Trophoblast cell (in vitro differentiated cells and primary cell): ENCODE measurements at regions not wholly inside any gene's neighbourhood (a gene's known extent, or its start where the extent isn't known, plus 50 kb on each side); places are given as distances from the start of the nearest gene placed in this dataset.

Source experiments
- DNase-seq, 2 donors: peaks; one replicate each; pipeline ENCODE4 v3.0.0-alpha.2; 2016
- H2AFZ ChIP-seq: 2 replicates; pipeline ENCODE4 v1.6.1; 2013; ENCODE audit warnings: low read length, moderate library complexity, mild to moderate bottlenecking; ENCODE audit not compliant: insufficient read depth, poor library complexity
- H2AK5ac ChIP-seq: 2 replicates; pipeline ENCODE4 v1.6.1; 2013; ENCODE audit warnings: mild to moderate bottlenecking, low read length
- H2BK120ac ChIP-seq: 2 replicates; pipeline ENCODE4 v1.6.1; 2013; ENCODE audit warnings: low read length, mild to moderate bottlenecking, moderate library complexity; ENCODE audit not compliant: insufficient read depth, poor library complexity
- H2BK12ac ChIP-seq: 2 replicates; pipeline ENCODE4 v1.6.1; 2013; ENCODE audit warnings: mild to moderate bottlenecking, low read length, moderate library complexity
- H2BK5ac ChIP-seq: 2 replicates; pipeline ENCODE4 v1.6.1; 2013; ENCODE audit warnings: low read length, low read depth, moderate library complexity, mild to moderate bottlenecking; ENCODE audit not compliant: poor library complexity
- H3K14ac ChIP-seq: 2 replicates; pipeline ENCODE4 v1.6.1; 2013; ENCODE audit warnings: mild to moderate bottlenecking, low read length
- H3K18ac ChIP-seq: 2 replicates; pipeline ENCODE4 v1.6.1; 2013; ENCODE audit warnings: mild to moderate bottlenecking, low read length
- H3K23ac ChIP-seq: 2 replicates; pipeline ENCODE4 v1.6.1; 2013; ENCODE audit warnings: low read length
- H3K27ac ChIP-seq: 2 replicates; pipeline ENCODE4 v1.5.1; 2013; ENCODE audit warnings: low read depth, mild to moderate bottlenecking, inconsistent platforms, low read length, moderate library complexity
- H3K27me3 ChIP-seq: 2 replicates; pipeline ENCODE4 v1.6.1; 2013; ENCODE audit warnings: inconsistent platforms, mild to moderate bottlenecking, low read length, moderate library complexity; ENCODE audit not compliant: insufficient read depth
- H3K36me3 ChIP-seq, 2 experiments: 1 replicate in 1 of 2; 2 replicates in 1 of 2; pipeline ENCODE4 v1.6.1; 2013; ENCODE audit warnings: low read length in 2 of 2, mild to moderate bottlenecking in 2 of 2, moderate library complexity in 1 of 2; ENCODE audit not compliant: insufficient read depth in 2 of 2, control insufficient read depth in 1 of 2
- H3K4ac ChIP-seq: 2 replicates; pipeline ENCODE4 v1.6.1; 2013; ENCODE audit warnings: low read depth, mild to moderate bottlenecking, low read length, moderate library complexity
- H3K4me1 ChIP-seq, 2 experiments: 1 replicate in 1 of 2; 2 replicates in 1 of 2; pipeline ENCODE4 v1.6.1; 2013; ENCODE audit warnings: low read length in 2 of 2, mild to moderate bottlenecking in 2 of 2, moderate library complexity in 1 of 2; ENCODE audit not compliant: insufficient read depth in 2 of 2, control insufficient read depth in 1 of 2
- H3K4me2 ChIP-seq: 2 replicates; pipeline ENCODE4 v1.6.1; 2013; ENCODE audit warnings: inconsistent platforms, mild to moderate bottlenecking, low read length, moderate library complexity
- H3K4me3 ChIP-seq: 2 replicates; pipeline ENCODE4 v1.5.1; 2013; ENCODE audit warnings: mild to moderate bottlenecking, low read depth, low read length, inconsistent platforms
- H3K79me1 ChIP-seq: one replicate; pipeline ENCODE4 v1.6.1; 2013; ENCODE audit warnings: low read length
- H3K79me2 ChIP-seq: 2 replicates; pipeline ENCODE4 v1.6.1; 2013; ENCODE audit warnings: low read length, mild to moderate bottlenecking; ENCODE audit not compliant: control insufficient read depth, insufficient read depth, poor library complexity
- H3K9ac ChIP-seq: 2 replicates; pipeline ENCODE4 v1.6.1; 2013; ENCODE audit warnings: mild to moderate bottlenecking, low read length
- H3K9me3 ChIP-seq: 2 replicates; pipeline ENCODE4 v1.6.1; 2013; ENCODE audit warnings: low read depth, mild to moderate bottlenecking, control low read depth, inconsistent platforms, low read length; ENCODE audit not compliant: insufficient read depth
- H4K12ac ChIP-seq: 2 replicates; pipeline ENCODE4 v1.6.1; 2013; ENCODE audit warnings: low read depth, mild to moderate bottlenecking, low read length, moderate library complexity
- H4K8ac ChIP-seq: 2 replicates; pipeline ENCODE4 v1.6.1; 2013; ENCODE audit warnings: low read depth, mild to moderate bottlenecking, low read length, moderate library complexity
- H4K91ac ChIP-seq: one replicate; pipeline ENCODE4 v1.6.1; 2013; ENCODE audit warnings: low read depth, mild to moderate bottlenecking, low read length, moderate library complexity
- WGBS: extraction: QIAGEN DNeasy Blood & Tissue Kit; methylation state at CpG from one replicate; pipeline ENCODE4 v1.1.7; 2013; ENCODE audit warnings: missing lambda C conversion rate; ENCODE audit not compliant: insufficient read length, insufficient coverage; ENCODE audit errors: extremely low coverage; 5-methylcytosine and 5-hydroxymethylcytosine counted together

DNA sequence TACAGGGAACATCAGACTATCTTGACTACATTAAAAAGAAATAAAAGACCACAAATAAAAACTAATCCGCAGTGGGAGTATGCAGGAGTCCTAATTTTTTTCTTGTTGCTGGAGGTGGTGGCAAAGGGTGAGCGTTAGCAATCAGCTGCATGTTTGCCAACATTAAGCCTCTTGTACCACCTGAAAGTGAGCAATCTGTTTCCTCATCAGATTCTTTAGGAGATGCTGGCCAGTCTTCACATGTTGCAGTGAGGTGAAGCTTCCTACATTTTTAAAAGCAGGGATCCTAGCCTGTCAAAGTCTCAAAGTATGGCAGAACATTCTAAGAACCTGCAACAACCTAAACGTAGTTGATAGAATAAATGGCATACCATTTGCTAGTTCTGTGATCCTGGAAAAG is 162.2 kb upstream of the MEF2C start:
- Histone ChIP-seq H3K4me2 (no peak overlapping the region), H3K27ac (no peak overlapping the region), H4K12ac (no peak overlapping the region), H3K27me3 (no peaks in the 10 kb centered on the region), H3K9ac (no peak overlapping the region), H4K8ac (no peak overlapping the region), H3K9me3 (no peaks in the 10 kb centered on the region), H3K14ac (no peak overlapping the region), H2BK120ac (no peak overlapping the region), H3K18ac (no peak overlapping the region), H4K91ac (no peak overlapping the region), H2BK12ac (no peak overlapping the region), H3K4me1 (peaks cover 0 to 3% of the 10 kb centered on the region in 2 experiments), H2AK5ac (no peak overlapping the region), H3K4me3 (no peak overlapping the region), H3K36me3 (no peaks in the 10 kb centered on the region), H2AFZ (no peak overlapping the region), H3K79me2 (no peaks in the 10 kb centered on the region), H3K23ac (no peak overlapping the region), H3K79me1 (no peaks in the 10 kb centered on the region), H3K4ac (no peak overlapping the region), H2BK5ac (no peak overlapping the region)
- WGBS = no CpG with 5 or more reads among the region's 3 CpGs
- no peak for DNase-seq

DNA sequence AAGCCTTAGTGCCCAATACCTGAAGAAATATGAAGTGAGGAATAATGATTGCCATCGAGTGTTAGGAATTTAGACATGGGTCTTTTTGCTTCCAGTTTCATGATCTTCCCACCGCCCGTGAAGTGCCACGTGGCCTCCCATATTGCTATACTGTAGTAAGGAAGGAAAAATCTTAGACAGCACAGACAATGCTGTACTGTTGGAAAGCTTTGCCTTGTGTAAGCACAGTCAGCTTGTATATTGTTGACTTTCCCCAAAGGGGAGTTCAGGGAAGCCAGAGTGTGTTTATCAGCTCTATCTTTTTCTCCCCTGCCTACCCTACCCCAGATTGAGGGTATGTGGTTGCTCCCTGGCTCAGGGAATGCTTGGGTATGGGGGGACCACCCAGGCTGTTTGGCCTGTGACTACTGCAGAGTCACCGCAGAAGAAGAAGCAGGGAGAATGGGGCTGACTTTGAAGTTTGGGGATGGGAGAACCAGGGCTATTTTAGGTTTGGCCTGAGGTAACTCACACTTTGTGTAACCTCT is 161.8 kb upstream of the MEF2C start:
- Histone ChIP-seq H2BK120ac (no peak overlapping the region), H3K79me2 (no peaks in the 10 kb centered on the region), H3K9ac (no peak overlapping the region), H3K4ac (no peak overlapping the region), H2BK5ac (no peak overlapping the region), H2BK12ac (no peak overlapping the region), H3K4me3 (no peak overlapping the region), H3K18ac (no peak overlapping the region), H2AFZ (no peak overlapping the region), H4K91ac (no peak overlapping the region), H4K12ac (no peak overlapping the region), H3K23ac (no peak overlapping the region), H3K27ac (no peak overlapping the region), H3K9me3 (no peaks in the 10 kb centered on the region), H3K4me1 (peaks cover 0 to 3% of the 10 kb centered on the region in 2 experiments), H3K36me3 (no peaks in the 10 kb centered on the region), H4K8ac (no peak overlapping the region), H2AK5ac (no peak overlapping the region), H3K14ac (no peak overlapping the region), H3K79me1 (no peaks in the 10 kb centered on the region), H3K4me2 (no peak overlapping the region), H3K27me3 (no peaks in the 10 kb centered on the region)
- WGBS = no CpG with 5 or more reads among the region's 5 CpGs
- no peak for DNase-seq

DNA sequence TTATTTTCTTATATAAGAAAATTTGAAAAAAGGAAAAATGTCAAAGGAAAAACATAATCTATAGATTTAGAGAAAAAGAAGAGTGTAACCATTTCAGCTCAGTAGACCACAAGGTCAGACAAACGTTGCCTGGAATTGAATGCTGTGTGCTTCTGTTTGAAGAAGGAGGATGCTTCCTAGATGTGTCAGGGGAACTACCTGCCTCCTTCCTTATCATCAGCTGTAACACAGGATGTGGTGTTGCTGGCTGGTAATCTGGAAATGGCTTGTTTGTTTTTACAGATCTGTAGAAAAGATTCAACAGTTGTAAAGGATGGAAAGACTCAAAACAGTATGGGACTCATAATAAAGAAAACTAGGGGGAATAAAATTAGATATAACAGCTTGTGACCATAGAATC is 160.7 kb upstream of the MEF2C start:
- Histone ChIP-seq H3K4me3 (no peak overlapping the region), H3K79me2 (no peaks in the 10 kb centered on the region), H3K9ac (no peak overlapping the region), H3K27ac (no peak overlapping the region), H3K9me3 (no peaks in the 10 kb centered on the region), H3K23ac (no peak overlapping the region), H2BK120ac (no peak overlapping the region), H3K36me3 (no peaks in the 10 kb centered on the region), H2AK5ac (no peak overlapping the region), H3K4me2 (no peak overlapping the region), H3K18ac (no peak overlapping the region), H4K12ac (no peak overlapping the region), H4K8ac (no peak overlapping the region), H2BK5ac (no peak overlapping the region), H3K79me1 (no peaks in the 10 kb centered on the region), H4K91ac (no peak overlapping the region), H3K4ac (no peak overlapping the region), H3K4me1 (peaks cover 0 to 3% of the 10 kb centered on the region in 2 experiments), H3K14ac (no peak overlapping the region), H2BK12ac (no peak overlapping the region), H3K27me3 (no peaks in the 10 kb centered on the region), H2AFZ (no peak overlapping the region)
- WGBS = no CpG with 5 or more reads among the region's 1 CpG
- no peak for DNase-seq

DNA sequence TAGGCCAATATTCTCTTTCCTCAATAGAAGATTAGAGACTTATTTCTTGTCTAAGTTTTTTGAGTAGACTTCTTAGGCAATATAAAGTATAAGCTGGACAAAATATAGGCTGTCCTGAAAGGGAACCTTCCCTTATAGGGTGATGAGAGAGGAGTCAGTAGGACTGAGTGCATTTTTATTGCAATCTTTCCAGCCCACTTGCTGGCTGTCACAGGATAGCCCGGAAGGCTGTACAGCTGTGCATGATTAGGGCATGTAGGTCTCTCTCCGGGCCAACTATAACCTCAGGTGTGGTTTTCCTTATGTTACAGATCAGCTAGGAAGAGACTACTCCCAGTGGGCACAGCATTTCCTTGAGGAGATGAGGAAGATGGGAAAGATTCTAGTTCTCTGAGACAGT is 159.8 kb upstream of the MEF2C start:
- H4K12ac ChIP-seq = no peak overlapping the region
- H3K14ac ChIP-seq = no peak overlapping the region
- no peak for DNase-seq
- H3K9ac ChIP-seq = no peak overlapping the region
- H3K36me3 ChIP-seq = no peaks in the 10 kb centered on the region
- H3K27ac ChIP-seq = no peak overlapping the region
- WGBS = no CpG with 5 or more reads among the region's 2 CpGs
- no peak overlapping the region for H3K4me2 ChIP-seq
- no peak overlapping the region for H3K23ac ChIP-seq
- no peak overlapping the region for H2BK120ac ChIP-seq
- no peak overlapping the region for H4K91ac ChIP-seq
- H2BK5ac ChIP-seq = no peak overlapping the region
- no peak overlapping the region for H4K8ac ChIP-seq
- no peak overlapping the region for H2AFZ ChIP-seq
- no peaks in the 10 kb centered on the region for H3K79me2 ChIP-seq
- no peaks in the 10 kb centered on the region for H3K27me3 ChIP-seq
- no peak overlapping the region for H3K4ac ChIP-seq
- no peaks in the 10 kb centered on the region for H3K9me3 ChIP-seq
- no peak overlapping the region for H2BK12ac ChIP-seq
- peaks cover 3 to 5% of the 10 kb centered on the region in 2 experiments for H3K4me1 ChIP-seq
- no peak overlapping the region for H3K4me3 ChIP-seq
- peaks cover 1% of the 10 kb centered on the region for H3K79me1 ChIP-seq
- no peak overlapping the region for H2AK5ac ChIP-seq
- no peak overlapping the region for H3K18ac ChIP-seq
